GM18909 (cell line): ENCODE measurements at regions not wholly inside any gene's neighbourhood (a gene's known extent, or its start where the extent isn't known, plus 50 kb on each side); places are given as distances from the start of the nearest gene placed in this dataset.
"Not testable (repeated sequence)": the region's sequence is repeated elsewhere in the genome, so short reads cannot be mapped to it uniquely, and the experiment has no call there.

Experiments used
- ATAC-seq: cut with Tn5 transposase; IDR thresholded peaks from one replicate; pipeline ENCODE4 v1.9.1; 2021; ENCODE audit warnings: mild to moderate bottlenecking; ENCODE audit not compliant: unreplicated experiment, poor library complexity

DNA sequence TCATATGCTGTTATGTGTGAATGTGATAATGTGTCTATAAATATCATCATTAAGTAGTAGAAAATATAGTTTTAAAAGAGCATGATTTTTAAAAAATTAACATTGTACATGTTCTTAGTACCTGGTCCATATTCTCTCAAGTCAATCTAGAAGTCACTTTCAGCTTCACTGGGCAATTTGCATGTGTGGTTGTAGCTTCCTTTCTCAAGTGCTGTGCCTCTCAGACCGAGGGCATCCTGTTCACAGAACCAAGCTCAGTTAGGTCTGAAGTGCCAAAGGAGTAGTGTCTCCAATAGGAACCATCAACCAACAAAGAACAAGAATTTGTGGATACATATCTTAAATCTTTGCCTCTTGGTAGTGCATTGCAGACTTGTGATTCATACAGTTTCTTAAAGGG lies 541.8 kb upstream of the SLC10A2 start:
- ATAC-seq: peak; percentile 96

DNA sequence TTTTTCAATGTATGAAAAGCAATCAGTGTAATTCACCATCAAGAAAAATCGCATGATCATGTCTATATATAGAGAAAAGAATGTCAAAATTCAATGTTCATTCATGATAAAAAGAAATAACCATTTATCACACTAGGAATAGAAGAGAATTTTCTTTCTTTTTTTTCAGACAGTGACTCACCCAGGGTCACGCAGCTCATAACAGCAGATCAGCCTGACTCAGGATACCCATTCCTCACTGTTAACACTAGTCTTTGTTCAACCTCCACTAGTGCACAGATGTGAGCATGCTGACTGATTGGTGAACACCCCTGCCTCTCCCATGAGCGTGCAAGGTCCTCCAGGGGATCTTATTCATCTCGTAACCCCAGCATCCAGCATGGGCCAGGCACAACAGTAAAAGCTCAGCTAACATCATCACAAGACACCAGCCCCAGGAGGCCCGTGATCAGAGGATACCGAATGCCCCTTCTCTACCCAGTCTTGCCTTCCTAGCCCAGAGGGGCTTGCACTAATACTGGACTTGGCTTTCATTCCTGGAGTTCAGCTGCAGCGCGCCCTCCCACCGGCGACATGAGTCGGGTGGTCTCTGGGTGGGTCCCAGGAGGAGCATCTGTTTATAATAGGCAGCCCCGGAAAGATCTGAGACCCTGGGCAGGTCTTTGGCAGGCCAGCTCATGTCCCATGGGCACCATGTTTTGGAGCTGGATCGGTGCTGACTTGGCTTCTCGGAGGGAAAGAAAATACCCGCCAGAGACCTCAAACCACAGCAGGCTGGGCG lies 539.5 kb upstream of the SLC10A2 start:
- no peak for ATAC-seq

DNA sequence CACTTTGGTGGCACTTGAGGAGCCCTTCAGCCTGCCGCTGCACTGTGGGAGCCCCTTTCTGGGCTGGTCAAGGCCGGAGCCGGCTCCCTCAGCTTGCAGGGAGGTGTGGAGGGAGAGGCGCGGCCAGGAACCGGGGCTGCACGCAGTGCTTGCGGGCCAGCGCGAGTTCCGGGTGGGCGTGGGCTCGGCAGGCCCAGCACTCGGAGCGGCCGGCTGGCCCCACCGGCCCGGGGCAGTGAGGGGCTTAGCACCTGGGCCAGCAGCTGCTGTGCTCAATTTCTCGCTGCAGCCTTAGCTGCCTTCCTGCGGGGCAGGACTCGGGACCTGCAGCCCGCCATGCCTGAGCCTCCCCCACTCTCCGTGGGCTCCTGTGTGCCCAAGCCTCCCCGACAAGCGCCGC lies 533.7 kb upstream of the SLC10A2 start:
- ATAC-seq: not testable (repeated sequence)

DNA sequence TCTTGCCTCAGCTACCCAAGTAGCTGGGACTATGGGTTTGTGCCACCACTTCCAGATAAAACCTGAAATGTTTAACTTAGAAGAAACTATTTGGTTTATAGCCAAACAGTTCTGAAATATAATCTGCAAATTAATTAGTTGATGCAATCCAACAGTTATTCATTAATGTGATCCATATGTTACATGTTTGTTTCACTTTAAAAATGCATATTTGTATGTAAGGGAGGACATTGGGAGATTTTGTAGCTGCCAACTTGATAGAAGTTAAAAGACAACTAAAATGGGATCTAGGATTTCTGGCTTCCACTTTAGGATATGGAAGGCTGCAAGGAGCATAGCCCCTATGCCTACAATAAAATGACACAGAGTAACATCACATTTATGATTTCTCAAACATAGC lies 532.5 kb upstream of the SLC10A2 start:
- no peak for ATAC-seq

DNA sequence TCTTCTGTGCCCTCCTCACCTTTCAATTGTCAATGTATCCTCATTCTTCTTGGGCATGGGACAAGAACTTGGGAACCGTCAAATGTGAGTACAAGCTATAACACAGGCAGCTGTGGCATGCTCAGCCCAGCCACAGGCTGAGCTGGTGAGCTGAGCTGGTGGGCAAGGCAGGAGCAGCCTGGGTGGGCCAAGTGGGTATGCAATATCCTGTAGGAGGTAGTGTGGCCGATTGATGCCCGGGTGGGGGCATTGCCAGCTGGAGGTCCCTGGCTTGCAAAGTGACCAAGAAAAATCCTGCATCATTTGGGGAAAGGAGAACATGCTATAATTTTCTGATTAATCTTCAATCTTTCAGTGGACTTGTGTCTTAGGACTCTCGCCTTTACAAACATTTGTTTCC lies 507.2 kb upstream of the SLC10A2 start:
- no peak for ATAC-seq

DNA sequence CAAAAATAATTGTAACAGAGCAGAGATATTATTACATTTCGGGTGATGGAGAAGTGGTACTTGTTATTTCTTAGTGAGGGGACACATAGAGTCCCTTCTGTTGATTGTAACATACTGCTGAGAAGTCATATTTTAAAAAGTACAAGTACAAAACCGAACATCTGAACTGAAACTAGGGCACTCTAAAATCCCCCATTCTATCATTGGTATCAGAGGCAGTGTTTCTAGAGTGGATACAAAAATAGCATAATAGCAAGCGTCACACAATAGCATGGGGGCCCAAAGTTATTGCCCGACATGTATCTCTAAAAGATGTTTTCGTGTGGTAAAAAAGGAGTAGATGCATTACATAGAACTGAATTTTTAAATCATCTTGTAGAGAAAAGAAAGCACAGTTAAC lies 502.1 kb upstream of the SLC10A2 start:
- no peak for ATAC-seq

DNA sequence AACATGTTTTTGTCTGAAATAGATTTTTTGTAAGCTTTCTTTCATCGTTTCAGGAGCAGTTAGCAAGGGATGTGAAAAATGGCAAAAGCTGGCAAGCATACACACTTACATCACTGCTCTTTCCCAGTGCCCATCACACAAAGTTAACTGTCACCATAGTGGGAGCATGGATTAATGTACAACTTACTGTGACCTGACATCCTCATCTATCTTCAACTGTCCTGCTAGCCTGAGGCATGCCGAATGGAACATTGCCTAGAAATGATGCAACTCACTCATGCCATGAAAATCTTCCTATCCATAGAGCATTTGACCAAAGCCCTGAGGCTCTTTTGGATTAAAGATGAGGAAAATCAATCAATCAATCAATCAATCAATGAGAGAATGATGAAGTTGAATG lies 491.7 kb upstream of the SLC10A2 start:
- ATAC-seq: no peak

DNA sequence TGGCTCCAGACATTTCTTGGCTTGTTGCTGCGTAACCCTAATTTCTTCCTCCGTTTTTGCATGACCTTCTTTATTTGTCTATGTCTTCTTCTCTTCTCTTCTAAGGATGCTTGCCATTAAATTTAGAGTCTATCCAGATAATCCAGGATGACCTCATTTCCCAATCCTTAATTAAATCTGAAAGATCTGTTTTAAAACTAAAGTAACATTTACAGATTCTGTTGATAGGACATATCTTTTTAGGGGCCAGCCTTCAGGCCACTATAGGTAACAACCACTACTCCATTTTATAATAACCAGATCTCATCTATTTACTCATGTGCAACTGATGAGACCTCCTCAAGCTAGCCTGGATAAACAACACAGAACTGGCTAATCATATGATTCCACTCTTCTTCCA lies 490.5 kb upstream of the SLC10A2 start:
- no peak for ATAC-seq

DNA sequence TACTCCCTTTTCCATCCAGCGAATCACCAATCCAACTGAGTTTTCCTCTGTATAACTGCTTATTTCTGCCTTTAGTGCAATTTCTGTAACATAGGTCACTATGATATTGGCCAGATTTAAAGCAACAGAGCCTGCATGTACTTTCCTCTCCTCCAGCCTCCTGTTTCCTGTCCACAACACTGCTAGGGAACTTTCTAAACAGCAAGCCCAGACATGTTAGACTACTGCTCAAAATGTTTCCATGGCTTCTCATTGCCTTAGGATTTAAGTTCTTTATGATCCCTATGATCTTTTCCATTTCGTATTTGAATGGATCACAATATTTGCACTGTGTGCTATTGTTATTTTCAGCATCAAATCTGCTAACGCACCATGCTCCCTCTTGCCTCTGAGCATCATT lies 481.7 kb upstream of the SLC10A2 start:
- ATAC-seq: no peak

DNA sequence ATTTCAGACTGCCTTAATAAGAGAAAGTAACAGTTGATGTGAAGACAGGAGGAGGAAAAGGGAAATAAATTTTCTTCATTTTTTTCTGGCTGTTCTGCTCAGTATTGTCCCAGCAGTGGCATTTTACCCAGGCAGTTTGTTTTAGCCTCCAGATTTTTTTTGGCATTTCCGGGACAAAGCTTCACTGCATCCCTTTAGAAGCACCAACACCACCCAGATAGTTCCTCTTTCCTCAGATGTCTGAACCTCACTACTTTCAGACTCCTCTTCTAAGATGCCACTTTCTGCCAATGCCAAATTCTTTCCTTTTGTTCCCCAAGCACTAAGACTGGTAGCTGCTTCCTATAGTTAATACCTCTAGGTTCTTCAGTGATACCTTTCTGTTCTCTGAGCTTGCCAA lies 480.1 kb upstream of the SLC10A2 start:
- ATAC-seq: no peak

DNA sequence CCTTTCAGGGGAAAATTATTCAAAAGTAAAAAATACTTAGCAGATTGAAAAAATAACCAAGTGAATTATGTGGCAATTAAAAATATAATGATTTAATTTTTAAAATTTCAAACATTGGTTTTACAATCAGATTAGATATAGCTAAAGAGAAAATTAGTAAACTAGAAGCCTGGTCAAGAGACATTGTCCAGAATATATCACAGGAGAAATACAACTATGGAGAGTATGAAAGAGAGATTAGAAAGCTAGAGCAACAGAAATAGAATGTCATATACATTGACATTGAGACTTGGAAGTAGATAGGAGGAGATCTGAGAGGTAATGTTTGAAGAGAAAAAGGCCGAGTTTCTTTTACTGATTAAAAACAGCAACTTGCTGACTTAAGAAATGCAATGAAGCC lies 476.4 kb upstream of the SLC10A2 start:
- ATAC-seq: no peak

DNA sequence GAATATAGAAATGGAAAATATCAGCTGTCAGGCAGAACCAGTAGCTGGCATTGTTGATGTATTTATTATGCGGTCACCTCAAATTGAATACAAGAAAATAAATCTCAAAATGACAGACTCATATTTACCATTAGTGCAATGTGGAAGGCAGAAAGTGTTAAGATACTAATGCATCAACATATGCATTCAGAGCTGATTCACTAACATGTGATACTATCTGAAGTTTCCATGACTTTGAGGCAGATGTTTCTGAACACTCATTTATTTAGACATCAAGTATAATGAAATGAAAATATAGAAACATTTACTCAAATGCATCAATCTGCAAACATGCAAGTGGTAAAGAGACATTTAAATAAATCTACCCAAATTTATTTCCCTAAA lies 474.2 kb upstream of the SLC10A2 start:
- no peak for ATAC-seq

DNA sequence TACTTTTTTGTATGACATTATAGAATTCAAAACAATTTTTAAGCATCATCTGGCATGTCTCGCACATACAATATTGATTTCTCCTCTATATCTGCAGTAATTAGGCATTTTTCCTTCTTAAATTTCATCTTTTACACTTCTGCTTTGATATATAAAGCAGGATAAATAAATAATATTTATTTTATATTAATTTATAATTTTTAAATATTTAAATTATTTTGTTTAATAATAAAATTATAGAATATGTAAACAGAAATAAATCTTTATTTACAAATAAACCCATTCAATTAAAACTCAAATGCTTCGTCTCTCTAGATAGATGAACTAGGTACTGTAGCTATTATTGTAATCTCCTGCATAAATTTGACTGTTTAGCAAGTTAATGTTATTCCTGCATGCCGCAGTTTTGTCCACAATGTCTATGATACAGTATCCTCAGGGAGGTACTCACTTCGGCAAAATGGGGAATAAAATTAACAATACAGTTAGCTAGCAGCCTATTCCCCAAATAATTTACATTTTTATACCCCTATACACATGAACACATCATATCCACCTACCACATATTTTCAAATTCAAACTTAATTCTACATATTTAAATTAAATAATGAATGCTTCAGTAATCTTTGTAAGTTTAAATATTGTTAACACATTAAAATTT lies 473.6 kb upstream of the SLC10A2 start:
- no peak for ATAC-seq

DNA sequence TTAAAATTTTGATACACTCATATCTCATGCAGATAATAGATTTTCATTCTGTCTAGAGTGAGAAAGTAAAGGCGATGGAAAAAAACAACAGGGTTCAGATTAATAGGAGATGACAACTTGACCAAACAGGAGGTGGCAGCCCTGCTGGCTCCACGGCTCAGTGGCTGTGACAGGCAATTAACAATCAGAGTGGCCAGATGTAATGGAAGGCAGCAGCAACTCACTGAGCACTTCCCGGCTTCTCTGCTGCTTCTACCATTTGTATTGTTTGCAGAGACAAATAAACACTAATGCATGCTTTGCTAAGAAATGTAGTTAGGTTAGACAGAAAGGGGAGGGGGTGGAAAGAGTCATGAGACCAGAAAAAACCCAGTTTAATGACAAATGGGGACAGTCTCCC lies 473.0 kb upstream of the SLC10A2 start:
- peak; percentile 75 for ATAC-seq

DNA sequence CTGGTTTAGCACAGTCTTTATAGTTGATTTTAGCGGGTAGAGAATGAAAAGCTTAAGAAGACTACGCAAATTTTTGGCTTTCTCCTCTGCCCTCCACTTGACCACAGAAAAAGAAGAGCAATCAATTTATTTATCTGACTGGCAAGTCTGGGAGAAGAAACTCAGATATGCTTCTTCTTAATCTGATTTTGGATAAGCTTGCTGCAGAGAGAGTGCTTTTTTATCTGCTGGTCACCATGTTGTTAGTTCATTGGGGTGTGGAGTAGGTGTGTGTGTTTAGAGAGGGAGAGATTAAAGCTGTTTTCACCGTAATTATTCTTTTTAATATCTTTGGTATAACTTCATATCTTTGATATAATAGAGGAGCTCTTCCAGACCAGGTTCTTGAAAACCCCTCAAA lies 471.4 kb upstream of the SLC10A2 start:
- no peak for ATAC-seq

DNA sequence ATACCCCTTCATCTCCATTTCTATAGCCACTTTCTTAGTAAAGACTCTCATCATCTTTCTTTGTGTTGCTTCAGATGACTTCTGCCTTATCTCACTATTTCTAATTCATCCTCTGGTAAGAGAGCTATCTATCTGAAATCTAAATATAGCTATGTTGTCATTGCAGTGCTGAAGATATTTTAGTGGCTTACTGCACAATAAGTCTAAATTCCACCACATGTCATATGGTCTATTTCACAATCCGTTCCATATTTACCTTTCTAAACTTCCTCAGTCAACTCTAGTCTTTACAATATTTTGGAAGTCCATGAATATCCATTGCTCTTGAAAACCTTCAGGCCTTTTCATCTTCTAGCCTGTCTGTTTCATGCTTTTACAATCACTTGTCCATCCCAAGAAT lies 465.1 kb upstream of the SLC10A2 start:
- ATAC-seq: no peak

DNA sequence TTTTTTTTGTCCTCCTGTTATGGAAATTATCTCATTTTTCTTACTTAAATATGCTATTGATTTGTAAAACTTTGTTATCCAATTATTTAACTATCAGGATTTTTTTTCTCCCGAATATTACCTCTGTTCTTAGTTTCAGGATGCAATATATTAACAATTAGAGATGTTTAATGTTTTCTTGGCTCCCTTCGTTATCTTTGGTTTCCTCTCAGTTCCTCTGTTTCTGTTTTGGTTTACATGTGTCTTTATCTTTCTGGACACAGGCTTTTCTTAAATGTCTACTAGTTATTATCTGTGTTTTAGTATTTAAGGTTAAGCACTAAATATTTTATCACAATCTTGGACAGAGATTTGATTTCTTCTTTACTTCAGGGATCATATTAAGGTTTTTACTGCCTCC lies 462.2 kb upstream of the SLC10A2 start:
- no peak for ATAC-seq

DNA sequence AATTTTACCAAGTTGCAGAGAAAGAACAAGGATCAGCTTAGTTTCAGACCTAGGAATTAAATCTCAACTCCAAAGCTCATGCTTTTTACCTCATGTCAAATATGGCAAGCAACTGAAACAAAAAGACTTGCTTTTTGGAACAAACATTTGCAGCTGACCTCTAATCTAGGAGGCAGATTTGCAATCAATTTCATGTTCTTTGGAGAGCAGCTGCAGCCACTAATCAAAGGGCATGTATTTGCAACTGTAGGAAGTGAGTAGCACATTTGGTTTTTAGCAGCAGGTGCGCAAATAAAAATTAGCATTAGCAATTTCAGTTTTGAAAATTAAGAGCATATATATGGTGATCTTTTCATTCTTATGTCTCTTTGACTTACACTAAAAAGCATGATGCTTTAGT lies 459.3 kb upstream of the SLC10A2 start:
- ATAC-seq: no peak

DNA sequence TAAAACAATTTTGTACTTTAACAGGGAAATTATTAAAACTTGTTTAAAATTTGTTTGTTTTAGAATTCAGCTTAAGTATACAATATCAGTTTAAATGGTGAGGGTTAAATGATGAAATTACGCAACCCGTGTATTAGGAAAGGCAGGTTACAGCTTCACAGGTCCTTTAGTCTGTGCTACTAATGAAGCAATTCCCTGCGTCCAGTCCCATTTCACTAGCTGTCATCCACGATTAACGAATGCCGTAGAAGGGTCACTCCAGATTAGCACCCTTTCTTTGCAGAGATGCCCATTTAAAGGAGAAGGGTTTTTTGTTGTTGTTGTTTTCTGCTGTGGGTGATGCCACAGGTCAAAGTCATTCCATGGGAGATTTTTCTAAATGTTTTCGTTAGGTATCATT lies 457.6 kb upstream of the SLC10A2 start:
- ATAC-seq: no peak

DNA sequence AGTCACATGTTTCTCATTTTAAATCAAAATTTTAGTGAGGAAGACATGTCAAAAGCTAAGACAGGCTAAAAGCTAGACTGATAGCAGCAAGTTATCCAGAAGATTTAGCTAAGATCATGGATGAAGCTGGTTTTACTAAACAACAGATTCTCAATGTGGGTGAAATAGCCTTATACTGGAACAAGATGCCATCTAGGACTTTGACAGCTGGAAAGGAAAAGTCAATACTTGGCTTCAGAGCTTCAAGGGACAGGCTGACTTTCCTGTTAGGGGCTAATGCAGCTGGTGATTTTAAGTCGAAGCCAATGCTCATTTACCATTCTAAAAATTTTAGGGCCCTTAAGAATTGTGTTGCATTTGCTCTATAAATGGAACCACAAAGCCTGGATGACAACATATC lies 455.3 kb upstream of the SLC10A2 start:
- ATAC-seq: no peak

DNA sequence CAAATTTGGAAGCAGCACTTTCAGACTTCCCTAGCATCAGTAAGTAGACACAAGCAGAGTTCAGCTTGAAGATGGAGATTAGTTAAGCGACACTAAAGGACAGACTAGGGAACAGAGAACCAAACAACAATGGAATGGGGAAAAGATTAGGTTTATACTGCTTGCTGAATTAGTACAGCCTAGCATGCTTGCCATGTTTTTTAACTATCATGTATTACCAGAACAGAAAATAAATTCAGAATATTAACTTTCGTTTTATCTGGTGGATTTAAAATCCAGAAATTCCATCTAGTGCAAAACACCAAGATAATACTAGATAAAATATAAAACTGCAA lies 451.5 kb upstream of the SLC10A2 start:
- ATAC-seq: no peak

DNA sequence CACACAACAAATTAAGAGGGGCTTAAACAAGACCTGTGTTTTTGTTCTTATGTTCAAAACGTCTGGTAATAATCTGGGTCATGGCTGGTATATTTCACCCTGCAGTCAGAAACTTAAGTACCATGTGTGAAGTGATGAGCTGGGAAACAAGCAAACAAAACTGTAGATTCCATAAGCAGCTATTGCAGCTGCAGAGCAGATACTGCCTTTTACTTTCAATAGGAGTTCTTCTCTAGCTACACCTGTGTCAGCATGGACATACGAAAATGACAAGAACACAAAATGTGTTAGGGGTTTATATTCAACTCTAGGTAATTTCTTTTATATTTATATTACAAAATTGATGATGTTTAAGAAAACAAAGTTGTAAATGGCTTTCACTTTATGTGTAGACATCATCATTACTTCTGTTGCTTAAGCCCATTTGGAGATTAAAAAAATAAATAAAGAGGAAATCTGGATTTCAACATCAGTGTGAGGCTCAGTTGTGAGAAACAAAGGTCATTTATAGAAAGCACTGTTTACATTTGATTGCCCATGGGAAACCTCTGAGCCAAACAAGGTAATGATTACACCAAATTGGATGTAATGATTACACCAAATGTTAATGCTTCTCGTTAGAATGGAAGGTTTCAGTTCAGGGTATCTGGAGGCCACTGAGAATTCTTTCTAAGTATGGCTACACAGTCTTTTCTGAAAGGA lies 451.0 kb upstream of the SLC10A2 start:
- ATAC-seq: peak; percentile 95
